LNCaP clone FGC (cell line): ENCODE measurements at regions not wholly inside any gene's neighbourhood (a gene's known extent, or its start where the extent isn't known, plus 50 kb on each side); places are given as distances from the start of the nearest gene placed in this dataset.
"Not testable (repeated sequence)": the region's sequence is repeated elsewhere in the genome, so short reads cannot be mapped to it uniquely, and the experiment has no call there.

Experiments
- DNase-seq: peaks from one replicate; pipeline ENCODE4 v3.0.0-alpha.2; 2011; ENCODE audit warnings: low read depth
- H3K4me3 ChIP-seq: 2 replicates; pipeline ENCODE4 v1.5.1; 2011; ENCODE audit warnings: mild to moderate bottlenecking, low read depth, low read length, control low read depth
- TF ChIP-seq, protein P1 (sequence below): IDR thresholded peaks from 2 replicates; pipeline ENCODE4 v1.5.1; 2012; ENCODE audit warnings: mild to moderate bottlenecking; ENCODE audit not compliant: control insufficient read depth, insufficient read depth; ENCODE audit errors: extremely low read depth

DNA sequence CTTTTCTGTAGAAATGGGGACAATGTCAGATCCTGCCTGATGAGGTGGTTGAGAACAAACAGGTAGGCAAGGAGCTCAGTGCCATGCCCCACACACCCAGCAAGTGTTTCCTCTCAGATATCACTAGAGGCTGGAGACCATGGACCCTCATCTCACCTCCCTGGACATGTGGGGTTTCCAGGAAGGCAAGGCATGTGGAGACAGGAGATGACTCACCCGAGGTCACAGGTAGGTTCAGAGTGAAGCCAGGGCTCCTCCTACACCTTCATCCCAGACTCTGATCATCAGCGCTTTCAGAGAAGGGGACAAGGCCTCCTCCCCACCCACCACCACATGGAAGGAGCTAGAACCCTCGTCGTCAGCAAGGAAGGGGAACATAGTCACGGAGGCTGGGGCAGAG lies 69.2 kb downstream of the MATN1 start:
- DNase-seq, result no peak
- H3K4me3 ChIP-seq, result no peak overlapping the region
- TF ChIP-seq, protein P1, sequence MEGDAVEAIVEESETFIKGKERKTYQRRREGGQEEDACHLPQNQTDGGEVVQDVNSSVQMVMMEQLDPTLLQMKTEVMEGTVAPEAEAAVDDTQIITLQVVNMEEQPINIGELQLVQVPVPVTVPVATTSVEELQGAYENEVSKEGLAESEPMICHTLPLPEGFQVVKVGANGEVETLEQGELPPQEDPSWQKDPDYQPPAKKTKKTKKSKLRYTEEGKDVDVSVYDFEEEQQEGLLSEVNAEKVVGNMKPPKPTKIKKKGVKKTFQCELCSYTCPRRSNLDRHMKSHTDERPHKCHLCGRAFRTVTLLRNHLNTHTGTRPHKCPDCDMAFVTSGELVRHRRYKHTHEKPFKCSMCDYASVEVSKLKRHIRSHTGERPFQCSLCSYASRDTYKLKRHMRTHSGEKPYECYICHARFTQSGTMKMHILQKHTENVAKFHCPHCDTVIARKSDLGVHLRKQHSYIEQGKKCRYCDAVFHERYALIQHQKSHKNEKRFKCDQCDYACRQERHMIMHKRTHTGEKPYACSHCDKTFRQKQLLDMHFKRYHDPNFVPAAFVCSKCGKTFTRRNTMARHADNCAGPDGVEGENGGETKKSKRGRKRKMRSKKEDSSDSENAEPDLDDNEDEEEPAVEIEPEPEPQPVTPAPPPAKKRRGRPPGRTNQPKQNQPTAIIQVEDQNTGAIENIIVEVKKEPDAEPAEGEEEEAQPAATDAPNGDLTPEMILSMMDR, result no peak

DNA sequence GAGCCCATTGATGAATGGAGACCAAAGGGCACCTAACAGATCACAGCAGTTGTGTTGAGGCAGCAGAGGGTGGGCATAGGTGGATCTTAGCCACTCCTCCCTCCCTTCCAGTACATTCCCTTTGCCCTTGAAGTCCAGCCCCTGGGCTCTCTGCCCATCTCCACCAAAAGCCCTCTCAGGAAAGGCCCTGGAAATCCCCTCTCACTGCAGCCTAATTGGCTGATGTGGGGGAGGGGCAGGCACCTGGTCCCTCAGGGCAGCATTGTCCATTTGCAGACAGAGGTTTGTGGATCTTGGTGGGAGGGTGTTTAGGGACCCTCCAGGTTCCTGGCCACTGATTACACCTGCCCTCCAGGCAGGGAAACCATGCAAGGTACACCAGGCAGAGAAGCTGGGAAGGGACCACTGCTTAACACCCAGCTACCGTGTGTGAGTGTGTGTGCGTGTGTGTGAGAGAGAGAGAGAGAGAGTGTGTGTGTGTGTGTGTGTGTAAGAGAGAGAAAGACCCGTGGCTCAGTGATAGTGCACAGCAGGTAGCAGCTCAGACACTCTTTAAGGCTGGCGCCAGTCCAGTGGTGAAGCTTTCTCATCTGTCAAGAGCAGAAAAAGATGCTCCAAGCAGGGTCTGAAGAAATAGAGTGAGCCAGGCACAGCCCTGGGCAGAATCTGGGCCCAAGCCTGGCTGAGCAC lies 71.1 kb downstream of the MATN1 start:
- DNase-seq, result no peak
- TF ChIP-seq, protein P1, result no peak
- no peak overlapping the region for H3K4me3 ChIP-seq

DNA sequence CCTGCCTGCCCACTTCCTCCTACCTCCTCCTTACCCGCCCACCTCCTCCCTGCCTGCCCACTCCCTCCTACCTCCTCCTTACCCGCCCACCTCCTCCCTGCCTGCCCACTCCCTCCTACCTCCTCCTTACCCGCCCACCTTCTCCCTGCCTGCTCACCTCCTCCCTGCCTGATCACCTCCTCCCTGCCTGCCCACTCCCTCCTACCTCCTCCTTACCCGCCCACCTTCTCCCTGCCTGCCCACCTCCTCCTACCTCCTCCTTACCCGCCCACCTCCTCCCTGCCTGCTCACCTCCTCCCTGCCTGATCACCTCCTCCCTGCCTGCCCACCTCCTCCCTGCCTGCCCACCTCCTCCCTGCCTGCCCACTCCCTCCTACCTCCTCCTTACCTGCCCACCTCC lies 72.0 kb downstream of the MATN1 start:
- H3K4me3 ChIP-seq, DNase-seq: not testable (repeated sequence)

DNA sequence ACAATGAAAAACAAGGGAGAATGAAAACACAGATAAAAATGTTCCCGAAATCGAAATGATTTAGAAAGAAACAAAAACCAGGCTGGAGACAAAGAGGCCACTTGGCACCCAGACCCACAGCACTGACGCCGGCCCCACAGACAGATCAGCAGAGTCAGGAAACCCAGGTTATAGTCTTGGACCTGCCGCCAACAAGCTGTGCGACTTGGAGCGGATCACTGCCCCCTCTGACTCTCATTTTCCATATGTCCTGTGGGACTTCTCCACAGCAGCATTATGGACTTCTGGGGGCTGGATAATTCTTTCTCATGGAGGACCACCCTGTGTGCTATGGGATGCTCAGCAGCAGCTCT lies 72.4 kb downstream of the MATN1 start:
- H3K4me3 ChIP-seq, result no peak overlapping the region
- TF ChIP-seq, protein P1, result no peak
- DNase-seq, result no peak

DNA sequence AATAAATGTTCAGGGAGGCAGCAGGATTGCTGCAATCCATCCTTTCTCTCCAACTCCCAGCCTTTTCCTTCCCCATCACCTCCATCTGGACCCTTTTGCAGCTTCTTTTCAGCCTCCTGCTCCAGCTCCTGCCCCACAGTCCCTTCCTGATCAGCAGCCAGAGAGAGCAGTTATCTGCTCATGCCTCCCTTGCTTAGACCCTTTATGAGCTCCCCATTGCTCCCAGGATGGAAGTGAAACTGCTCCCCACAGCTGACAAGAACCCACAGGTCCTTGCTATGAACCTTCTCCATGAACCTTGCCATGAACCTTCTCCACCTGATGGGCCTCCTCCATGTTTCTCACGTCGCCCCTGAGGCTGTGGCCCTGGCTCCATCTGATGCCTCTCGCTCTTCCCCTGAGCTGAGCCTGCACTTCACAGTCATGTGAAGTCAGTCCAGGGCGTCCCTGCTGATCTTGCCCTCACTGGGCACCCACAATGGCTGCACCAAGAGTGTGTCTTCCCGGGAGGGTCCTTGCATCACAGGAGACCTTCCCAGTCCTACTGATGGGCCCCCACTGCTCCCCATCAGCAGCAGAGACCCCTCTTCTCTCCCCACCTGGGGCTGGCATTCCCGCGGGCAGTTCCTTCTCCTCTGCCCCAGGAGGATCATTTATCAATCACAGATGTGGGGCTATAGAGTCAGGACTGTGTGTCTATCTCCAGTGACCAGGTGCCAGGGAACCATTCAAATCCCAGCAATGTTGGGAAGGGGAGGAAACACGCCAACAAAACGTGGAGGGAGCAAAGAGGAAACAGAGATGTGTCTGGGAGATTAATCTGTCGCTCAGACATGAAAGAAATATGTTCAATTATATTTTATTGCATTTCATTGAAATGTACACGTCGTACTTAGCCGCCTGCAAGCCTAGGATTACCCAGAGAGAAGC lies 73.1 kb downstream of the MATN1 start:
- H3K4me3 ChIP-seq, result no peak overlapping the region
- DNase-seq, result no peak
- TF ChIP-seq, protein P1, result no peak

DNA sequence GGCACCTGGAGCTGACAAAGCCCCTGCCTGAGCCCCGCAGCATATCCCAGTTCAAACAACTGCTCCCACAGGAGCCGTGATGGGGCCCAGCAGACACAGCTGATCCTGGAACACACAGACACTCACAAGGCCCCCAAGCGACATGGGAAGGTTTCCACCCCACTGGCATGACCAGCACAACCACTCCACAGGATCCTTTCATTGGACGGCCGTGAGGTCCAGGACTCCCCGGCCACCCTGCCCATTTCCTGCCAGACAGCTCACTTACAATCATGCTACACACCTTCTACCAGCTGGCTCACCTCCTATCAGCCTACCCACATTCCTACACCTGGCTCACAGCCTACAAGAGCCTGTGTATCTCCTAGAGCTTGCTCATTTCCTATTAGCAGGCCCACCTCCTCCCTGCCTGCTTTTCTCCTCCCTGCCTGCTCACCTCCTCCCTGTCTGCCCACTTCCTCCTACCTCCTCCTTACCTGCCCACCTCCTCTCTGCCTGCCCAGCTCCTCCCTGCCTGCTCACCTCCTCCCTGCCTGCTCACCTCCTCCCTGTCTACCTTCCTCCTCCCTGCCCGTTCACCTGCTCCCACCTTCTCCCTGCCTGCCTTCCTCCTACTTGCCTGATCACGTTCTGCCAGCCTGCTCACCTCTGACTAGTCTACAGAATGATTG lies 73.9 kb downstream of the MATN1 start:
- no peak overlapping the region for H3K4me3 ChIP-seq
- TF ChIP-seq, protein P1, result no peak
- no peak for DNase-seq

DNA sequence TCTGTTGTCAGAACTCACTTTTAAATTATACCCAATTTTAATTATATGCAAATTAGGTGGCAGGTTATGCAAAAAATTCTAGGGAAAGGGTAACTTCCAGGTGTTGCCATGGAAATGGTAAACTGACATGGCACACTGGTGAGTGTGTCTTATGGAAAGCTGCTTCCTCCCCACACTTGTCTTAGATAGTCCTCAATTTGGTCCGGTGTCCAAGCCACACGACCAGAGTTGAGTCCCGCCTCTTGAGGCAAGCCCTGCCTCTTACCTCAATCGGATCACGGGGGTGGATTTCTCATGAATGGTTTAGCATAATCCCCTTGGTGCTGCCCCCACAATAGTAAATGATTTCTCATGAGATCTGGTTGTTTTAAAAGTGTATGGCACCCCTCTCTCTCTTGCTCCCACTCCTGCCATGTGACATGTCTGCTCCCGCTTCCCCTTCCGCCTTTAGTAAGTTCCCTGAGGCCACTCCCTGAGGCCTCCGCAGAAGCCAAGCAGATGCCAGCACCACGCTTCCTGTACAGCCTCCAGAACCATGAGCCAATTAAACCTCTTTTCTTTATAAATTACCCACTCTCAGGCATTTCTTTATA lies 74.9 kb downstream of the MATN1 start:
- DNase-seq, result no peak
- no peak overlapping the region for H3K4me3 ChIP-seq
- TF ChIP-seq, protein P1, result no peak
